Aorta (tissue), 5 donors: ENCODE measurements at regions not wholly inside any gene's neighbourhood (a gene's known extent, or its start where the extent isn't known, plus 50 kb on each side); places are given as distances from the start of the nearest gene placed in this dataset.
A peak's percentile ranks its signal among the peaks of the same experiment; 100 is the strongest.

Experiments used
- ATAC-seq: fragments of 200-7000 bp; cut with Tn5 transposase; one replicate; pipeline ENCODE4 v1.9.1; 2022; ENCODE audit warnings: moderate library complexity; ENCODE audit not compliant: low FRiP score
- DNase-seq, 2 donors: peaks; one replicate each; pipeline ENCODE4 v3.0.0-alpha.2; 2020
- H3K27ac ChIP-seq, 2 donors: one replicate each; pipeline ENCODE4 v1.5.1; 2013; ENCODE audit warnings: low read length in 2 of 2, mild to moderate bottlenecking in 2 of 2, moderate library complexity in 2 of 2, control low read depth in 1 of 2, inconsistent platforms in 1 of 2, low read depth in 1 of 2
- H3K27me3 ChIP-seq, 2 donors: one replicate each; pipeline ENCODE4 v1.6.1; 2013; ENCODE audit warnings: control low read depth in 1 of 2, low read length in 1 of 2, mild to moderate bottlenecking in 1 of 2, moderate library complexity in 1 of 2; ENCODE audit not compliant: insufficient read depth in 2 of 2, control insufficient read depth in 1 of 2
- H3K36me3 ChIP-seq, 2 donors: one replicate each; pipeline ENCODE4 v1.6.1; 2013; ENCODE audit warnings: control low read depth in 1 of 2, low read length in 1 of 2, mild to moderate bottlenecking in 1 of 2; ENCODE audit not compliant: insufficient read depth in 2 of 2, control insufficient read depth in 1 of 2
- H3K4me1 ChIP-seq, 2 donors: one replicate each; pipeline ENCODE4 v1.6.1; 2013; ENCODE audit warnings: low read length in 2 of 2, control low read depth in 1 of 2, mild to moderate bottlenecking in 1 of 2, moderate library complexity in 1 of 2; ENCODE audit not compliant: insufficient read depth in 2 of 2, control insufficient read depth in 1 of 2
- H3K4me3 ChIP-seq, 2 donors: one replicate each; pipeline ENCODE4 v1.5.1; 2013; ENCODE audit warnings: low read length in 2 of 2, control low read depth in 1 of 2, mild to moderate bottlenecking in 1 of 2
- H3K9me3 ChIP-seq: one replicate; pipeline ENCODE4 v1.6.1; 2013; ENCODE audit warnings: mild to moderate bottlenecking, low read length; ENCODE audit not compliant: control insufficient read depth
- WGBS, 2 donors: extraction: QIAGEN DNeasy Blood & Tissue Kit; methylation state at CpG; one replicate each; pipeline ENCODE4 v1.1.7; 2013; 5-methylcytosine and 5-hydroxymethylcytosine counted together
- intact Hi-C, 2 donors: fragments of 100-400 bp; cut with DNase I; formaldehyde crosslinking; loops; one replicate each; pipeline versions ENCODE4 v1.14.2 to v1.15.0; 2022
- donor health status: healthy with polysubstance abuse.
- donor health status: Bipolar disorder and iron deficiency.
- donor health status: DM: no; HTN: no; CAD: no.
- donor health status: DM: no; HTN: no; CAD: no.
- donor health status: DM: yes; HTN: yes; CAD: no.

GRCh38 chr5:54927097-54927746 lies 58.2 kb downstream of the ESM1 start:
- intact Hi-C loops: no loop called here
- H3K36me3 ChIP-seq: no peaks in the 10 kb centered on the region
- 49 to 58% methylated on average over 4 of the region's 4 CpGs for WGBS, 2 donors
- ATAC-seq (no peak), DNase-seq (no peak)
- no peaks in the 10 kb centered on the region for H3K27me3 ChIP-seq
- H3K4me1 ChIP-seq: no peaks in the 10 kb centered on the region
- H3K9me3 ChIP-seq: peaks cover 2% of the 10 kb centered on the region
- no peak overlapping the region for H3K4me3 ChIP-seq
- no peak overlapping the region for H3K27ac ChIP-seq

- Histone ChIP-seq H3K4me3 (no peak overlapping the region), H3K36me3 (no peaks in the 10 kb centered on the region), H3K27ac (no peak overlapping the region), H3K9me3 (peaks cover 2% of the 10 kb centered on the region), H3K4me1 (no peaks in the 10 kb centered on the region), H3K27me3 (no peaks in the 10 kb centered on the region)
- ATAC-seq (no peak), DNase-seq (no peak)
- intact Hi-C loops: no loop called here
Observed at GRCh38 chr5:54924487-54924886, 60.9 kb downstream of the ESM1 start.

GRCh38 chr5:54917323-54917722 lies 68.1 kb downstream of the ESM1 start:
- ATAC-seq (no peak), DNase-seq (no peak)
- intact Hi-C loops: no loop called here
- H3K36me3 ChIP-seq: no peaks in the 10 kb centered on the region
- no peaks in the 10 kb centered on the region for H3K4me1 ChIP-seq
- H3K9me3 ChIP-seq: no peaks in the 10 kb centered on the region
- H3K4me3 ChIP-seq: no peak overlapping the region
- H3K27ac ChIP-seq: no peak overlapping the region
- H3K27me3 ChIP-seq: no peaks in the 10 kb centered on the region

GRCh38 chr5:54915466-54916027 lies 69.8 kb downstream of the ESM1 start:
- Histone ChIP-seq H3K9me3 (no peaks in the 10 kb centered on the region), H3K36me3 (no peaks in the 10 kb centered on the region), H3K27ac (no peak overlapping the region), H3K4me3 (no peak overlapping the region), H3K4me1 (no peaks in the 10 kb centered on the region), H3K27me3 (no peaks in the 10 kb centered on the region)
- intact Hi-C loops: no loop called here
- DNase-seq (no peak), ATAC-seq (no peak)
- 44 to 53% methylated on average over 3 of the region's 3 CpGs for WGBS, 2 donors

GRCh38 chr5:54912021-54912420 lies 73.4 kb downstream of the ESM1 start:
- Histone ChIP-seq H3K36me3 (no peaks in the 10 kb centered on the region), H3K9me3 (no peaks in the 10 kb centered on the region), H3K27me3 (no peaks in the 10 kb centered on the region), H3K27ac (no peak overlapping the region), H3K4me3 (no peak overlapping the region), H3K4me1 (no peaks in the 10 kb centered on the region)
- no peak for ATAC-seq
- no peak for DNase-seq
- WGBS, 2 donors: 81% methylated on average over 1 of the region's 1 CpG
- intact Hi-C loops: no loop called here

- Histone ChIP-seq H3K4me1 (no peaks in the 10 kb centered on the region), H3K4me3 (no peak overlapping the region), H3K36me3 (no peaks in the 10 kb centered on the region), H3K9me3 (no peaks in the 10 kb centered on the region), H3K27me3 (no peaks in the 10 kb centered on the region), H3K27ac (no peak overlapping the region)
- peak; percentile 20 for ATAC-seq
- 71 to 74% methylated on average over 4 of the region's 4 CpGs for WGBS, 2 donors
- intact Hi-C loops: loop anchor here in 1 of 2 donors (5.0 kb wide), 1 partner anchor 237 kb away; no protein-coding TSS in a partner anchor
- no peak for DNase-seq
Observed at GRCh38 chr5:54909911-54910870, 75.2 kb downstream of the ESM1 start.

GRCh38 chr5:54908774-54909525 lies 76.4 kb downstream of the ESM1 start:
- ATAC-seq: no peak
- intact Hi-C loops: loop anchor here in 1 of 2 donors (5.0 kb wide), 1 partner anchor 238 kb away; no protein-coding TSS in a partner anchor

GRCh38 chr5:54905942-54906537 lies 79.4 kb downstream of the ESM1 start:
- peak; percentile 80 for ATAC-seq
- H3K4me1 ChIP-seq: no peaks in the 10 kb centered on the region
- no peak overlapping the region for H3K27ac ChIP-seq
- DNase-seq: peak; percentile 79 to 89
- 0 to 1% methylated on average over 3 of the region's 3 CpGs for WGBS, 2 donors
- no peaks in the 10 kb centered on the region for H3K9me3 ChIP-seq
- no peak overlapping the region for H3K4me3 ChIP-seq
- intact Hi-C loops: loop anchor here (1.0 to 5.0 kb wide), 3 partner anchors 237 to 241 kb away; no protein-coding TSS in a partner anchor
- no peaks in the 10 kb centered on the region for H3K36me3 ChIP-seq
- H3K27me3 ChIP-seq: no peaks in the 10 kb centered on the region

More at GRCh38 chr5:54908774-54909525, 76.4 kb downstream of the ESM1 start:
- Histone ChIP-seq H3K4me1 (no peaks in the 10 kb centered on the region), H3K27me3 (no peaks in the 10 kb centered on the region), H3K27ac (no peak overlapping the region), H3K9me3 (no peaks in the 10 kb centered on the region), H3K36me3 (no peaks in the 10 kb centered on the region), H3K4me3 (no peak overlapping the region)
- 56 to 58% methylated on average over 2 of the region's 2 CpGs for WGBS, 2 donors
- no peak for DNase-seq
